Astrocyte (in vitro differentiated cells and primary cell): ENCODE measurements at regions not wholly inside any gene's neighbourhood (a gene's known extent, or its start where the extent isn't known, plus 50 kb on each side); places are given as distances from the start of the nearest gene placed in this dataset.

Source experiments
- DNase-seq: peaks from one replicate; pipeline ENCODE4 v3.0.0-alpha.2; 2010; ENCODE audit warnings: low read depth
- FAIRE-seq: peaks from 2 replicates; lab custom pipeline; 2011; peaks lifted over from hg19 to GRCh38; lab: Jason Lieb, UNC
- H2AFZ ChIP-seq: 2 replicates; pipeline ENCODE4 v1.6.0; 2012; ENCODE audit warnings: low read depth, low read length, inconsistent platforms
- H3K27ac ChIP-seq: 2 replicates; pipeline ENCODE4 v1.5.1; 2011; ENCODE audit warnings: low read depth, low read length, inconsistent platforms
- H3K27me3 ChIP-seq: 2 replicates; pipeline ENCODE4 v1.6.0; 2011; ENCODE audit warnings: low read length, inconsistent platforms; ENCODE audit not compliant: insufficient read depth
- H3K36me3 ChIP-seq: 2 replicates; pipeline ENCODE4 v1.5.1; 2011; ENCODE audit warnings: low read length, inconsistent platforms; ENCODE audit not compliant: insufficient read depth
- H3K4me1 ChIP-seq: 2 replicates; pipeline ENCODE4 v1.5.1; 2011; ENCODE audit warnings: low read length, inconsistent platforms; ENCODE audit not compliant: insufficient read depth
- H3K4me2 ChIP-seq: 2 replicates; pipeline ENCODE4 v1.6.0; 2012; ENCODE audit warnings: low read length, inconsistent platforms
- H3K4me3 ChIP-seq: 2 replicates; pipeline ENCODE4 v1.5.1; 2011; ENCODE audit warnings: low read depth, mild to moderate bottlenecking, low read length, inconsistent platforms; ENCODE audit not compliant: insufficient read depth
- H3K79me2 ChIP-seq: 2 replicates; pipeline ENCODE4 v1.6.0; 2012; ENCODE audit warnings: mild to moderate bottlenecking, low read length, inconsistent platforms; ENCODE audit not compliant: insufficient read depth
- H3K9ac ChIP-seq: 2 replicates; pipeline ENCODE4 v1.6.0; 2012; ENCODE audit warnings: mild to moderate bottlenecking, low read length, inconsistent platforms
- H3K9me3 ChIP-seq: 2 replicates; pipeline ENCODE4 v1.5.1; 2012; ENCODE audit warnings: low read depth, mild to moderate bottlenecking, low read length, inconsistent platforms; ENCODE audit not compliant: insufficient read depth
- H4K20me1 ChIP-seq: 2 replicates; pipeline ENCODE4 v1.6.0; 2012; ENCODE audit warnings: low read length, inconsistent platforms; ENCODE audit not compliant: insufficient read depth
- H3K27ac Mint-ChIP-seq: one replicate; pipeline ENCODE4 v1.8.0; 2021; ENCODE audit warnings: mild to moderate bottlenecking, mixed read lengths; ENCODE audit not compliant: unreplicated experiment
- H3K27me3 Mint-ChIP-seq: one replicate; pipeline ENCODE4 v1.8.0; 2021; ENCODE audit warnings: low read depth, mixed read lengths; ENCODE audit not compliant: unreplicated experiment
- H3K36me3 Mint-ChIP-seq: one replicate; pipeline ENCODE4 v1.8.0; 2021; ENCODE audit warnings: low read depth, mixed read lengths; ENCODE audit not compliant: unreplicated experiment
- H3K4me1 Mint-ChIP-seq: one replicate; pipeline ENCODE4 v1.8.0; 2021; ENCODE audit warnings: low read depth, mixed read lengths; ENCODE audit not compliant: unreplicated experiment
- H3K4me3 Mint-ChIP-seq: one replicate; pipeline ENCODE4 v1.8.0; 2021; ENCODE audit warnings: mild to moderate bottlenecking, moderate library complexity, mixed read lengths; ENCODE audit not compliant: unreplicated experiment
- H3K9me3 Mint-ChIP-seq: one replicate; pipeline ENCODE4 v1.8.0; 2021; ENCODE audit warnings: mild to moderate bottlenecking, mixed read lengths; ENCODE audit not compliant: unreplicated experiment
- CTCF ChIP-seq: IDR thresholded peaks from 2 replicates; pipeline ENCODE4 v1.5.1; 2011; ENCODE audit warnings: low read depth, mild to moderate bottlenecking, inconsistent platforms, low read length, moderate library complexity; ENCODE audit not compliant: insufficient read depth
- EZH2 ChIP-seq: IDR thresholded peaks from 2 replicates; pipeline ENCODE4 v1.6.1; 2012; ENCODE audit warnings: mild to moderate bottlenecking, low read length, inconsistent platforms; ENCODE audit not compliant: insufficient read depth

- Mint-ChIP-seq H3K4me3 (no peak overlapping the region), H3K4me1 (no peaks in the 10 kb centered on the region), H3K9me3 (peaks cover 4% of the 10 kb centered on the region), H3K36me3 (no peaks in the 10 kb centered on the region), H3K27ac (no peak overlapping the region), H3K27me3 (peaks cover 1% of the 10 kb centered on the region)
- no peaks in the 10 kb centered on the region for H3K9me3 ChIP-seq
- FAIRE-seq: no peak
- H2AFZ ChIP-seq: no peak overlapping the region
- no peaks in the 10 kb centered on the region for H3K4me1 ChIP-seq
- H4K20me1 ChIP-seq: no peaks in the 10 kb centered on the region
- H3K79me2 ChIP-seq: no peaks in the 10 kb centered on the region
- no peaks in the 10 kb centered on the region for H3K27me3 ChIP-seq
- no peak overlapping the region for H3K4me3 ChIP-seq
- H3K9ac ChIP-seq: no peak overlapping the region
- H3K27ac ChIP-seq: no peak overlapping the region
- TF ChIP-seq EZH2: no peak
- TF ChIP-seq CTCF: no peak
- DNase-seq: no peak
- no peaks in the 10 kb centered on the region for H3K36me3 ChIP-seq
- no peak overlapping the region for H3K4me2 ChIP-seq
Measured at GRCh38 chr3:159091936-159092335, 290.1 kb downstream of the MFSD1 start.

- H3K36me3 Mint-ChIP-seq: no peaks in the 10 kb centered on the region
- H3K4me1 Mint-ChIP-seq: no peaks in the 10 kb centered on the region
- no peak overlapping the region for H3K27ac Mint-ChIP-seq
- Histone ChIP-seq H3K36me3 (no peaks in the 10 kb centered on the region), H3K4me1 (no peaks in the 10 kb centered on the region), H3K9ac (no peak overlapping the region), H3K79me2 (no peaks in the 10 kb centered on the region), H3K9me3 (no peaks in the 10 kb centered on the region), H3K4me2 (no peak overlapping the region), H4K20me1 (no peaks in the 10 kb centered on the region), H3K27me3 (no peaks in the 10 kb centered on the region), H3K27ac (no peak overlapping the region), H3K4me3 (no peak overlapping the region), H2AFZ (no peak overlapping the region)
- H3K27me3 Mint-ChIP-seq: no peaks in the 10 kb centered on the region
- DNase-seq (no peak), FAIRE-seq (no peak)
- peaks cover 4% of the 10 kb centered on the region for H3K9me3 Mint-ChIP-seq
- TF ChIP-seq CTCF (no peak), EZH2 (no peak)
- H3K4me3 Mint-ChIP-seq: no peak overlapping the region
Measured at GRCh38 chr3:159102001-159102400, 300.1 kb downstream of the MFSD1 start.

GRCh38 chr3:159112724-159113123 lies 310.9 kb downstream of the MFSD1 start:
- Mint-ChIP-seq H3K27me3 (no peaks in the 10 kb centered on the region), H3K4me3 (no peak overlapping the region)

More at GRCh38 chr3:159112724-159113123, 310.9 kb downstream of the MFSD1 start:
- no peaks in the 10 kb centered on the region for H3K9me3 ChIP-seq
- H3K27ac ChIP-seq: no peak overlapping the region
- no peak for FAIRE-seq
- H4K20me1 ChIP-seq: no peaks in the 10 kb centered on the region
- TF ChIP-seq EZH2 (no peak), CTCF (no peak)
- H3K4me2 ChIP-seq: no peak overlapping the region
- no peak overlapping the region for H2AFZ ChIP-seq
- no peaks in the 10 kb centered on the region for H3K79me2 ChIP-seq
- H3K9ac ChIP-seq: no peak overlapping the region
- no peak overlapping the region for H3K27ac Mint-ChIP-seq
- H3K9me3 Mint-ChIP-seq: no peaks in the 10 kb centered on the region
- no peak overlapping the region for H3K4me3 ChIP-seq
- H3K4me1 ChIP-seq: no peaks in the 10 kb centered on the region
- peaks cover 4% of the 10 kb centered on the region for H3K4me1 Mint-ChIP-seq
- H3K36me3 Mint-ChIP-seq: no peaks in the 10 kb centered on the region
- no peak for DNase-seq
- H3K36me3 ChIP-seq: no peaks in the 10 kb centered on the region
- no peaks in the 10 kb centered on the region for H3K27me3 ChIP-seq
